Activated naive CD8-positive, alpha-beta T cell treated with anti-CD3 and anti-CD28 coated beads, Interleukin-2, amount 10 ng/mL, durations not matched to agents 7 days and 5 days (primary cell): ENCODE measurements at regions not wholly inside any gene's neighbourhood (a gene's known extent, or its start where the extent isn't known, plus 50 kb on each side); places are given as distances from the start of the nearest gene placed in this dataset.

ENCODE experiments used
- ATAC-seq: fragments of 150-1000 bp; cut with Tn5 transposase; one replicate; pipeline ENCODE4 v1.10.0; 2021; ENCODE audit warnings: low read depth, moderate library complexity
- POLR2A ChIA-PET: fragments of 350-600 bp; sonication (Branson Sonifier 250); formaldehyde crosslinking; loops from one replicate; lab custom pipeline; 2021; ENCODE audit warnings: antibody characterized with exemption; lab: Charles Lee
- DNase-seq: peaks from one replicate; pipeline ENCODE4 v3.0.0; 2021
- H3K27ac Mint-ChIP-seq: one replicate; pipeline ENCODE4 v1.8.0; 2022; ENCODE audit warnings: mild to moderate bottlenecking, mixed read lengths
- H3K27me3 Mint-ChIP-seq: one replicate; pipeline ENCODE4 v1.8.0; 2022; ENCODE audit warnings: mild to moderate bottlenecking, moderate library complexity, mixed read lengths
- H3K36me3 Mint-ChIP-seq: one replicate; pipeline ENCODE4 v1.8.0; 2021; ENCODE audit warnings: mild to moderate bottlenecking, mixed read lengths
- H3K4me1 Mint-ChIP-seq: one replicate; pipeline ENCODE4 v1.8.0; 2021; ENCODE audit warnings: mixed read lengths
- H3K4me3 Mint-ChIP-seq: one replicate; pipeline ENCODE4 v1.8.0; 2022; ENCODE audit warnings: mild to moderate bottlenecking, moderate library complexity, mixed read lengths
- H3K9me3 Mint-ChIP-seq: one replicate; pipeline ENCODE4 v1.8.0; 2021; ENCODE audit warnings: mixed read lengths

GRCh38 chr15:70347321-70348225 is 249.9 kb upstream of the TLE3 start:
- DNase-seq (no peak), ATAC-seq (no peak)
- Mint-ChIP-seq H3K4me3 (no peak overlapping the region), H3K36me3 (no peaks in the 10 kb centered on the region), H3K4me1 (peaks cover 8% of the 10 kb centered on the region), H3K27me3 (peaks cover 24% of the 10 kb centered on the region), H3K27ac (no peak overlapping the region), H3K9me3 (no peaks in the 10 kb centered on the region)
- POLR2A ChIA-PET: no interaction called here

GRCh38 chr15:70345251-70346019 is 247.7 kb upstream of the TLE3 start:
- ATAC-seq: no peak
- peaks cover 8% of the 10 kb centered on the region for H3K4me1 Mint-ChIP-seq
- H3K9me3 Mint-ChIP-seq: no peaks in the 10 kb centered on the region
- DNase-seq: no peak
- H3K36me3 Mint-ChIP-seq: no peaks in the 10 kb centered on the region
- H3K27ac Mint-ChIP-seq: no peak overlapping the region
- H3K4me3 Mint-ChIP-seq: no peak overlapping the region
- H3K27me3 Mint-ChIP-seq: peaks cover 23% of the 10 kb centered on the region
- POLR2A ChIA-PET: no interaction called here

GRCh38 chr15:70344666-70345065 is 246.9 kb upstream of the TLE3 start:
- Mint-ChIP-seq H3K27me3 (peaks cover 21% of the 10 kb centered on the region), H3K9me3 (no peaks in the 10 kb centered on the region), H3K27ac (no peak overlapping the region), H3K36me3 (no peaks in the 10 kb centered on the region), H3K4me3 (no peak overlapping the region), H3K4me1 (peaks cover 8% of the 10 kb centered on the region)
- no peak for DNase-seq
- POLR2A ChIA-PET: no interaction called here
- no peak for ATAC-seq

DNA sequence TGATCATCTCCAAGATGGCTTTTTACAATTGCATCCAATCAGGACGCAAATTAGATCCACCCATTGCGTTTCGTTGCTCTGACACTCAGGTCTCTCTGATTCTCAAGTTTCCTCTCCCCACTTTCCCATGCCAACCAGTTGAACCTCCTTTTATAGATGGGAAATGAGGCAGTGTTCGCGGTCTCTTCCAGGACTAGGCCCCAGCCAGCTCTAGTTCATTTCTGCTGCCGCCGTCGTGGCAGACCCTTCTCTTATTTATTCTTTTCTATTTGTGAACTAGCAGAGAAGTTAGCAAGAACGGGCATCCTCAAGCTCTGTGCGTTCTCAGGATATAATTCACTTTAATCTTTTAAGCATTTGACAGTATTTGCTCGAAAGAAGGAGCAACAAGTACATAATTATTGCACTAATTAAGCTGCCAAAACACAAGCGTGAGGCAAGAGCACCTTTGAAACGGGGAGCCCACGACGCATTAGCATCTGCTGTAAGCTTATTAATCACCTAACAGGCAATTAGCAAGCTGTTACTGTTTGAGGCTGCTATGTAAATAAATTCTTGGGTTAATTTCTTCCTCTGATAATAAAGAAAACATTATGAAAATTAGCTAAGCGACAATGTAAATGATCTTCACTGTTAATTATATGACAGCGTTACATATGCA is 246.4 kb upstream of the TLE3 start:
- no peaks in the 10 kb centered on the region for H3K9me3 Mint-ChIP-seq
- POLR2A ChIA-PET: no interaction called here
- H3K4me3 Mint-ChIP-seq: no peak overlapping the region
- peaks cover 21% of the 10 kb centered on the region for H3K27me3 Mint-ChIP-seq
- no peak for DNase-seq
- peaks cover 5% of the 10 kb centered on the region for H3K4me1 Mint-ChIP-seq
- no peaks in the 10 kb centered on the region for H3K36me3 Mint-ChIP-seq
- ATAC-seq: no peak
- no peak overlapping the region for H3K27ac Mint-ChIP-seq

DNA sequence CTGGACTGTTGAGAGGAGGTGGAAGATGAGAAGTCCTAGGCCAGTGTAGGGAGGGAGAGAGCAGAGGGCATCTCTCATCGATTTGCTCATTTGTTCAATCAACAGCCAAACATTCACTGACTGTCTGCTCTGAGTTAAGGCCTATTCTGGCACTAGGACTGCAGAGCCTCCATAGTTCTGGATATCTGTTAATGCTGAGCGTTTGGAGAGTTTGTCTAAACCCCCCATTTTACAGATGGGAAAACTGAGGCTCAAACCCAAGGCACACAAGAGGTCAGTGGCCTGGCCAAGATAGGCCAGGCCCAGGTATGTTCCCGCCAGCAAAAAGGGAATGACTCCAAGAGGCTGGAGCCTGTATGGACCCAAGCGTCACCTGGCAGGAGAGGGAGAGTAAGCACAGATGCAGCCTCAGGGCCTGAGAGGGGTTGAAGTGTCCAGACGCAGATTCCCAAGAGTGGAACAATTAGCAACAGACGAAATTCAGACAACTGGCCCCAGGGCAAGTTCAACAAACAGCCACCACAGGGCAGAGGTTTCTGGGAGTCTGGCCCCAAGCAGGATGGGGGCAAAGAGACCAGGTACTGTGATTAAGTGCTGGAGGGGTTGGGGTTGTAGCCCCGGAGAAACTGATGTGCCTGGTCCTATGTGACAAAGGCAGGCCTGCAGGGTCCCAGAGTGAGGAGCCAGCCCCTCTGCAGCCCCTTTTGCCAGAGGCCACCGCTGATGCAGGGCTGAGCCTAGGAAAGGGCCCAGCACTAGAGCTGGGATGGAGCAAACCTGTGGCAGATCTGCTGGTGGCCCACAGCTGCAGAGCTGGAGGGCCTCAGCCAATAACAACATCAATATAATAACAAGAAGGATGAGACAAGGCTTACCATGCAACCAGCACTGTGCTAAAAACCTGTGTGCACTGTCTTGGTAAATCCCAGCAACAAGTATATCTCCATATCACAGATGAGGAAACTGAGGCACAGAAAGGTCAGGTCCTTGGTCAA is 245.1 kb upstream of the TLE3 start:
- Mint-ChIP-seq H3K36me3 (no peaks in the 10 kb centered on the region), H3K27ac (no peak overlapping the region), H3K27me3 (peaks cover 14% of the 10 kb centered on the region), H3K4me3 (no peak overlapping the region), H3K4me1 (no peaks in the 10 kb centered on the region), H3K9me3 (no peaks in the 10 kb centered on the region)
- no peak for DNase-seq
- ATAC-seq: no peak
- POLR2A ChIA-PET: no interaction called here

DNA sequence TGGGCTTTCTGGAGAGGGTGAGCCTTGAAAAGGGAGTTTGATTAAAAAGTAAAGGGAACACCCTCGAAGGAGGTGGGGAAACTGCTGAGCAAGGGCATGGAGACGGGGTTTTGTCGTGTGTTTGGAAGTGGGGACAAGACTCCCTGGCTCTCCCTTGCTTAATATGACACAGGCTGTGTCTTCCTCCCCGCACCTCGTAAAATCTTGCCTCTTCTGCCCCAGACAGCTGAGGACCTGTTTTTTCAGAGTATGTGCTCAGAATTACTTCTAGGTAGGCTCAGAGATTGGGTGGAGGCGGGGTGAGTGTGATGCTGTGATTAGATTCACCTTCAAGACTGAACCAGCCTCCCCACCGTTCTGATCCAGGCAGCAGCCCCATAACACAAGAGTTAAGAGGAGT is 244.4 kb upstream of the TLE3 start:
- no peak overlapping the region for H3K27ac Mint-ChIP-seq
- ATAC-seq: no peak

GRCh38 chr15:70341566-70341965 is 243.8 kb upstream of the TLE3 start:
- POLR2A ChIA-PET: no interaction called here
- peaks cover 2% of the 10 kb centered on the region for H3K9me3 Mint-ChIP-seq

More for the DNA sequence above, 244.4 kb upstream of the TLE3 start:
- Mint-ChIP-seq H3K9me3 (no peaks in the 10 kb centered on the region), H3K4me3 (no peak overlapping the region), H3K4me1 (no peaks in the 10 kb centered on the region), H3K36me3 (no peaks in the 10 kb centered on the region), H3K27me3 (peaks cover 11% of the 10 kb centered on the region)
- no peak for DNase-seq
- POLR2A ChIA-PET: no interaction called here

GRCh38 chr15:70340494-70340870 is 242.8 kb upstream of the TLE3 start:
- Mint-ChIP-seq H3K9me3 (peaks cover 11% of the 10 kb centered on the region), H3K36me3 (peaks cover 2% of the 10 kb centered on the region), H3K27me3 (peaks cover 5% of the 10 kb centered on the region), H3K4me1 (peaks cover 5% of the 10 kb centered on the region), H3K4me3 (no peak overlapping the region), H3K27ac (no peak overlapping the region)
- ATAC-seq (no peak), DNase-seq (no peak)
- POLR2A ChIA-PET: no interaction called here

More at GRCh38 chr15:70341566-70341965, 243.8 kb upstream of the TLE3 start:
- ATAC-seq: no peak
- Mint-ChIP-seq H3K36me3 (peaks cover 2% of the 10 kb centered on the region), H3K27ac (no peak overlapping the region), H3K4me3 (no peak overlapping the region), H3K27me3 (peaks cover 8% of the 10 kb centered on the region), H3K4me1 (peaks cover 3% of the 10 kb centered on the region)
- no peak for DNase-seq

- H3K4me3 Mint-ChIP-seq: no peak overlapping the region
- peaks cover 11% of the 10 kb centered on the region for H3K9me3 Mint-ChIP-seq
- peaks cover 5% of the 10 kb centered on the region for H3K4me1 Mint-ChIP-seq
- H3K36me3 Mint-ChIP-seq: peaks cover 2% of the 10 kb centered on the region
- ATAC-seq (no peak), DNase-seq (no peak)
- no peak overlapping the region for H3K27ac Mint-ChIP-seq
- POLR2A ChIA-PET: no interaction called here
- peaks cover 2% of the 10 kb centered on the region for H3K27me3 Mint-ChIP-seq
Observed at GRCh38 chr15:70339571-70340493, 242.1 kb upstream of the TLE3 start.

DNA sequence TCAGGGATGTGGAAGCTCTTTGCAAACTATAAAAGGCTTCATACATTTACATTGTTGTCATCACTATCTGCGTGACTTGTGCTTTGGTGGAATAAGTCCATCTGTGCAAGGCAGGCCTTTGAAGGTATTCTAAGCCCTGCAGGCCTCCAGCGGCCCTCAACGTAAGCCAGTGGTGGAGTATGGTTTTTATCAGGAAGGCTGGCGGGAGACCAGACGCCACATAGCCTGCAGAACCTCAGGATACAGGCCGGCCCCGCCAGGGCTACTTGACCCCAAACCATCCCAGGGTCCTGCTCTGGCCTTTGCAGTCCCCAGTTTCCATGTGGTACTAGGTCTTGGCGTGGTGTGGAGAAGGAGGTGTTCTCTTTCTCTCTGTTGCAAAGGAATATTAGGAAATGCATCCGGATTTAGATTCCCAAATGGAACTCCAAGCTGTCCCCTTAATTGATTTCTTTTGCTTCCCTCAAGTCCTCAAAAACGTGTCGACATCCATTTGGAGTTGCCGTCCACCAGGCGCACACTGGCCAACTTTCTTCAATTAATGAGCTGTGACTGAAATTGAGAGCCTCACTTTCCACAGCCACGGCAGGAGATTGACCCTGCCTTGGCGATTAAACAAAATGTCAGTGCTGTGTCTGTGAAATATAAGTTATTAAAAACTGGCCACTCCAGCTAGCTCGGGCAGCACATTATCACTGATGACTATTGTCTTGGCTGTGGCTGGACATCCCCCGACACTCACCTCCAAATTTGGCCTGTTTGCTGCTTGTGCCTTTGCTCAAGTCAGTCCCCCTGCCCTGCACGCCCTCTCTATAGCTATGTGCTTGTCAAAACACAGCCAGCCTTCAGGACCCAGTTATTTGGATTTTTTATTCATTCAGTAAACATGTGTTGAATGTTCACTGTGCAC is 239.8 kb upstream of the TLE3 start:
- Mint-ChIP-seq H3K27me3 (peaks cover 6% of the 10 kb centered on the region), H3K4me3 (no peak overlapping the region), H3K36me3 (peaks cover 4% of the 10 kb centered on the region), H3K9me3 (peaks cover 17% of the 10 kb centered on the region), H3K27ac (no peak overlapping the region), H3K4me1 (peaks cover 5% of the 10 kb centered on the region)
- DNase-seq: no peak
- no peak for ATAC-seq
- POLR2A ChIA-PET: no interaction called here

DNA sequence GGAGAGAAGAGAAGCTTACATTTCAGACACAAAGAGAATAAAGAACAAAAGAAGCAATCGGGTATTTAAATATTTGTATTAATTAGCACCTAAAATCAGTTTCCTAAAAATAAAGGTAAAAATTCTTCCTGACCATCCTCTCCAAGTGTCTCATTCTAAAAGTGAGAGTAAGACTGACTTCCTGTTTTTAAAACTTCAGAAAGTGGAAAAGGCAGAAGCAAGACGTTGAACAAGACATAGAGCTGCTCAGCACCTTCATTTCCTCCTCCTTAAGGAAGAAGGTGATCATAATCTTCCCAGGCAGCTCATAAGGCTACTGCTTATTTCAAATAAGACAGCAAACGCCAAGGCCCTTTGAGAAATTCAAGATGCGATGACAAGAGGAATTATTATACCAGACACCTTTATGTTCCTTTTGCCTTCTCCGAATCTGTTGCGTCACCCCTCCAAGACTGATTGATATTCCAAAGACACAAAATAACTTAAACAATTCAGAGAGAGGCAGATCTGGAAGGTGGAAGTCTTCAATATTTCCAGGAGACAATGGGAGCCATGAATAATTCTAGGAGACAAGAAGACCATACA is 238.8 kb upstream of the TLE3 start:
- Mint-ChIP-seq H3K9me3 (peaks cover 20% of the 10 kb centered on the region), H3K4me1 (peaks cover 5% of the 10 kb centered on the region), H3K36me3 (peaks cover 7% of the 10 kb centered on the region), H3K27ac (no peak overlapping the region), H3K27me3 (peaks cover 10% of the 10 kb centered on the region), H3K4me3 (no peak overlapping the region)
- no peak for DNase-seq
- POLR2A ChIA-PET: no interaction called here
- ATAC-seq: no peak
